Stimulated activated CD4-positive, alpha-beta T cell treated with anti-CD3 and anti-CD28 coated beads, TNF-alpha, amount 100 ng/mL, for 48 hours (primary cell): ENCODE measurements at regions not wholly inside any gene's neighbourhood (a gene's known extent, or its start where the extent isn't known, plus 50 kb on each side); places are given as distances from the start of the nearest gene placed in this dataset.
"Not testable (repeated sequence)": the region's sequence is repeated elsewhere in the genome, so short reads cannot be mapped to it uniquely, and the experiment has no call there.

Source experiments
- DNase-seq, 3 donors: peaks; one replicate each; pipeline ENCODE4 v3.0.0-alpha.2; 2020; ENCODE audit warnings: low read depth in 3 of 3

- no peak for DNase-seq
Measured at GRCh38 chr14:38710881-38711280, 392.2 kb downstream of the SEC23A start.

GRCh38 chr14:38710196-38710595 is 392.8 kb downstream of the SEC23A start:
- no peak for DNase-seq

GRCh38 chr14:38705220-38705619 is 397.8 kb downstream of the SEC23A start:
- DNase-seq, result no peak

GRCh38 chr14:38704220-38704619 is 398.8 kb downstream of the SEC23A start:
- no peak for DNase-seq

- DNase-seq, result no peak
Measured at GRCh38 chr14:38696925-38697324, 406.1 kb downstream of the SEC23A start.

- DNase-seq, result no peak
Measured at GRCh38 chr14:38693423-38693822, 409.6 kb downstream of the SEC23A start.

GRCh38 chr14:38669027-38669426 is 413.1 kb upstream of the CLEC14A start:
- DNase-seq, result no peak

- DNase-seq, result no peak
Measured at GRCh38 chr14:38663382-38663781, 407.5 kb upstream of the CLEC14A start.

GRCh38 chr14:38662781-38663180 is 406.9 kb upstream of the CLEC14A start:
- DNase-seq, result no peak

- no peak for DNase-seq
Measured at GRCh38 chr14:38646391-38646790, 390.5 kb upstream of the CLEC14A start.

GRCh38 chr14:38634913-38635312 is 379.0 kb upstream of the CLEC14A start:
- DNase-seq, result not testable (repeated sequence)

- no peak for DNase-seq
Measured at GRCh38 chr14:38629412-38629811, 373.5 kb upstream of the CLEC14A start.

GRCh38 chr14:38627163-38627562 is 371.3 kb upstream of the CLEC14A start:
- DNase-seq, result no peak

- DNase-seq, result no peak
Measured at GRCh38 chr14:38623661-38624060, 367.8 kb upstream of the CLEC14A start.

GRCh38 chr14:38618514-38618913 is 362.6 kb upstream of the CLEC14A start:
- no peak for DNase-seq

- DNase-seq, result no peak
Measured at GRCh38 chr14:38616959-38617358, 361.1 kb upstream of the CLEC14A start.

GRCh38 chr14:38611928-38612327 is 356.0 kb upstream of the CLEC14A start:
- DNase-seq, result no peak

GRCh38 chr14:38608244-38608643 is 352.4 kb upstream of the CLEC14A start:
- no peak for DNase-seq

GRCh38 chr14:38605193-38606114 is 349.6 kb upstream of the CLEC14A start:
- DNase-seq, result no peak

GRCh38 chr14:38600572-38600971 is 344.7 kb upstream of the CLEC14A start:
- not testable (repeated sequence) for DNase-seq

GRCh38 chr14:38593476-38593875 is 337.6 kb upstream of the CLEC14A start:
- no peak for DNase-seq

- no peak for DNase-seq
Measured at GRCh38 chr14:38592764-38593442, 337.0 kb upstream of the CLEC14A start.

GRCh38 chr14:38589747-38590350 is 334.0 kb upstream of the CLEC14A start:
- DNase-seq, result no peak
